A549 (cell line): ENCODE measurements at regions not wholly inside any gene's neighbourhood (a gene's known extent, or its start where the extent isn't known, plus 50 kb on each side); places are given as distances from the start of the nearest gene placed in this dataset.

ENCODE experiments used
- EP300 ChIP-seq, 2 experiments: fragments of >200 bp; sonication (Bioruptor Twin); formaldehyde crosslinking; IDR thresholded peaks; 2 replicates in 1 of 2; 3 replicates in 1 of 2; pipeline ENCODE4 v1.6.1; 2016 to 2017
- MYC ChIP-seq: IDR thresholded peaks from 2 replicates; pipeline ENCODE4 v1.6.1; 2012; ENCODE audit warnings: mild to moderate bottlenecking, inconsistent platforms, low read length, improper control_type of control experiment, borderline replicate concordance
- POLR2A ChIP-seq: IDR thresholded peaks from 2 replicates; pipeline ENCODE4 v1.6.1; 2012; ENCODE audit warnings: mild to moderate bottlenecking, low read length

- TF ChIP-seq POLR2A (no peak), EP300 (IDR thresholded peaks at IDR 0.05) (no peak), MYC (no peak)
Measured at GRCh38 chr14:56390859-56391258, 188.7 kb upstream of the TMEM260 start.
